Neural cell (in vitro differentiated cells): ENCODE measurements at regions not wholly inside any gene's neighbourhood (a gene's known extent, or its start where the extent isn't known, plus 50 kb on each side); places are given as distances from the start of the nearest gene placed in this dataset.

Experiments used
- H2AFZ ChIP-seq: fragments of 200-600, 300-800 bp; sonication (generic), shearing (Covaris generic); 2 replicates; pipeline ENCODE4 v1.6.0; 2014; ENCODE audit warnings: low read depth, mild to moderate bottlenecking, antibody characterized with exemption, low read length, moderate library complexity
- H3F3A ChIP-seq: fragments of 200-600 bp; shearing (Covaris generic); 2 replicates; pipeline ENCODE4 v1.6.1; 2016; ENCODE audit warnings: mild to moderate bottlenecking, moderate library complexity, mixed read lengths, antibody characterized with exemption, low read length; ENCODE audit not compliant: insufficient read depth, poor library complexity, severe bottlenecking
- H3K27ac ChIP-seq: fragments of 200-600, 300-800 bp; sonication (generic), shearing (Covaris generic); 2 replicates; pipeline ENCODE4 v1.5.1; 2014; ENCODE audit warnings: mild to moderate bottlenecking, low read length, moderate library complexity
- H3K27me3 ChIP-seq: fragments of 300-800, 200-600 bp; sonication (generic), shearing (Covaris generic); 2 replicates; pipeline ENCODE4 v1.6.0; 2014; ENCODE audit warnings: mild to moderate bottlenecking, low read depth, low read length, moderate library complexity; ENCODE audit not compliant: insufficient read depth
- H3K36me3 ChIP-seq: fragments of 300-800, 200-600 bp; sonication (generic), shearing (Covaris generic); 2 replicates; pipeline ENCODE4 v1.5.1; 2014; ENCODE audit warnings: mild to moderate bottlenecking, antibody characterized with exemption, low read length, moderate library complexity; ENCODE audit not compliant: insufficient read depth
- H3K4me2 ChIP-seq: fragments of 300-800, 200-600 bp; sonication (generic), shearing (Covaris generic); 2 replicates; pipeline ENCODE4 v1.6.0; 2014; ENCODE audit warnings: mild to moderate bottlenecking, low read length
- H3K4me3 ChIP-seq: fragments of 300-800, 200-600 bp; sonication (generic), shearing (Covaris generic); 2 replicates; pipeline ENCODE4 v1.5.1; 2014; ENCODE audit warnings: mild to moderate bottlenecking, low read length, moderate library complexity
- H3K79me2 ChIP-seq: fragments of 200-600 bp; shearing (Covaris generic); replicated peaks from 2 replicates; pipeline ENCODE4 v1.6.0; 2014; ENCODE audit warnings: mild to moderate bottlenecking, low read length, moderate library complexity; ENCODE audit not compliant: insufficient read depth
- H3K9ac ChIP-seq: fragments of 300-800, 200-600 bp; sonication (generic), shearing (Covaris generic); 2 replicates; pipeline ENCODE4 v1.6.1; 2016; ENCODE audit warnings: mild to moderate bottlenecking, low read length, mixed read lengths
- H3K9me2 ChIP-seq: fragments of 200-600 bp; shearing (Covaris generic); 2 replicates; pipeline ENCODE4 v1.6.1; 2016; ENCODE audit warnings: mild to moderate bottlenecking, low read length, mixed read lengths; ENCODE audit not compliant: insufficient read depth
- H3K9me3 ChIP-seq: fragments of 200-600, 300-800 bp; sonication (generic), shearing (Covaris generic); 2 replicates; pipeline ENCODE4 v1.6.1; 2016; ENCODE audit warnings: mild to moderate bottlenecking, mixed run types, low read length, moderate library complexity, mixed read lengths
- H4K20me1 ChIP-seq: fragments of 200-600 bp; shearing (Covaris generic); 2 replicates; pipeline ENCODE4 v1.6.1; 2016; ENCODE audit warnings: mild to moderate bottlenecking, mixed run types; ENCODE audit not compliant: insufficient read depth
- EP300 ChIP-seq: fragments of 450-650 bp; conservative IDR thresholded peaks from 2 replicates; pipeline ENCODE4 v1.6.1; 2014; ENCODE audit warnings: antibody characterized with exemption, mild to moderate bottlenecking, moderate library complexity; ENCODE audit not compliant: poor library complexity, severe bottlenecking
- EZH2 ChIP-seq: fragments of 200-600, 300-800 bp; shearing (Covaris generic), sonication (generic); IDR thresholded peaks from 2 replicates; pipeline ENCODE4 v1.6.1; 2014; ENCODE audit warnings: antibody characterized with exemption, low read length, borderline replicate concordance, mild to moderate bottlenecking; ENCODE audit not compliant: insufficient read depth, poor library complexity, severe bottlenecking
- MXI1 ChIP-seq: fragments of 450-650 bp; conservative IDR thresholded peaks from 2 replicates; pipeline ENCODE4 v1.6.1; 2014; ENCODE audit warnings: antibody characterized with exemption, mild to moderate bottlenecking; ENCODE audit not compliant: poor library complexity, severe bottlenecking
- POLR2AphosphoS5 ChIP-seq: IDR thresholded peaks from 2 replicates; pipeline ENCODE4 v1.6.1; 2012
- RAD21 ChIP-seq: fragments of 450-650 bp; conservative IDR thresholded peaks from 2 replicates; pipeline ENCODE4 v1.6.1; 2014; ENCODE audit warnings: antibody characterized with exemption, mild to moderate bottlenecking, moderate library complexity
- SMC3 ChIP-seq: fragments of 450-650 bp; conservative IDR thresholded peaks from 2 replicates; pipeline ENCODE4 v1.6.1; 2014; ENCODE audit warnings: antibody characterized with exemption, mild to moderate bottlenecking, moderate library complexity; ENCODE audit not compliant: poor library complexity
- TAF1 ChIP-seq: IDR thresholded peaks from 2 replicates; pipeline ENCODE4 v1.6.1; 2012; ENCODE audit warnings: low read depth
- TF ChIP-seq, protein P1 (sequence below): IDR thresholded peaks from 2 replicates; pipeline ENCODE4 v1.6.1; 2012; ENCODE audit warnings: borderline replicate concordance
- TF ChIP-seq, protein P2 (sequence below): fragments of 450-650 bp; IDR thresholded peaks from 2 replicates; pipeline ENCODE4 v1.5.1; 2014; ENCODE audit warnings: antibody characterized with exemption, mild to moderate bottlenecking, moderate library complexity; ENCODE audit not compliant: poor library complexity, severe bottlenecking

DNA sequence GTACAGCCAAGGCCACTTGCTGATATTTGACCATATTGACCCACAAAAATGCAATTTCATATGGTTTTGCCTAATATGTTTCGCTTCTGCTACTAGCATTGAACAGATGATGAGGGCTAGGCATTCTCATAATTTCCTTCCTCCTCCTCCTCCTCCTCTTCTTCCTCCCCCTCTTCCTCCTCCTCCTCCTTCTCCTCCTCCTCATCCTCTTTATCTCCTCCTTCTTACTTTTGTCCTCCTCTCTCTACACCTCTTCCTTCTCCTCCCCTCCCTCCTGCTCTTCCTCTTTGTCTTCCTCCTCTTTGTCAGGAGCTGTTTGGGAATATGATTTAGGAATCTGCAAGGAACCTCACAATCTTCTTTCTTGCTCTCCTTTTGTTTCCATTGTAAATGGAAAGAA, 133.9 kb upstream of the CELF2 start:
- TF ChIP-seq MXI1 = no peak
- no peak for TF ChIP-seq SMC3
- TF ChIP-seq POLR2AphosphoS5 = no peak
- TF ChIP-seq TAF1 = no peak
- TF ChIP-seq, protein P1, sequence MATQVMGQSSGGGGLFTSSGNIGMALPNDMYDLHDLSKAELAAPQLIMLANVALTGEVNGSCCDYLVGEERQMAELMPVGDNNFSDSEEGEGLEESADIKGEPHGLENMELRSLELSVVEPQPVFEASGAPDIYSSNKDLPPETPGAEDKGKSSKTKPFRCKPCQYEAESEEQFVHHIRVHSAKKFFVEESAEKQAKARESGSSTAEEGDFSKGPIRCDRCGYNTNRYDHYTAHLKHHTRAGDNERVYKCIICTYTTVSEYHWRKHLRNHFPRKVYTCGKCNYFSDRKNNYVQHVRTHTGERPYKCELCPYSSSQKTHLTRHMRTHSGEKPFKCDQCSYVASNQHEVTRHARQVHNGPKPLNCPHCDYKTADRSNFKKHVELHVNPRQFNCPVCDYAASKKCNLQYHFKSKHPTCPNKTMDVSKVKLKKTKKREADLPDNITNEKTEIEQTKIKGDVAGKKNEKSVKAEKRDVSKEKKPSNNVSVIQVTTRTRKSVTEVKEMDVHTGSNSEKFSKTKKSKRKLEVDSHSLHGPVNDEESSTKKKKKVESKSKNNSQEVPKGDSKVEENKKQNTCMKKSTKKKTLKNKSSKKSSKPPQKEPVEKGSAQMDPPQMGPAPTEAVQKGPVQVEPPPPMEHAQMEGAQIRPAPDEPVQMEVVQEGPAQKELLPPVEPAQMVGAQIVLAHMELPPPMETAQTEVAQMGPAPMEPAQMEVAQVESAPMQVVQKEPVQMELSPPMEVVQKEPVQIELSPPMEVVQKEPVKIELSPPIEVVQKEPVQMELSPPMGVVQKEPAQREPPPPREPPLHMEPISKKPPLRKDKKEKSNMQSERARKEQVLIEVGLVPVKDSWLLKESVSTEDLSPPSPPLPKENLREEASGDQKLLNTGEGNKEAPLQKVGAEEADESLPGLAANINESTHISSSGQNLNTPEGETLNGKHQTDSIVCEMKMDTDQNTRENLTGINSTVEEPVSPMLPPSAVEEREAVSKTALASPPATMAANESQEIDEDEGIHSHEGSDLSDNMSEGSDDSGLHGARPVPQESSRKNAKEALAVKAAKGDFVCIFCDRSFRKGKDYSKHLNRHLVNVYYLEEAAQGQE = no peak
- TF ChIP-seq, protein P2, sequence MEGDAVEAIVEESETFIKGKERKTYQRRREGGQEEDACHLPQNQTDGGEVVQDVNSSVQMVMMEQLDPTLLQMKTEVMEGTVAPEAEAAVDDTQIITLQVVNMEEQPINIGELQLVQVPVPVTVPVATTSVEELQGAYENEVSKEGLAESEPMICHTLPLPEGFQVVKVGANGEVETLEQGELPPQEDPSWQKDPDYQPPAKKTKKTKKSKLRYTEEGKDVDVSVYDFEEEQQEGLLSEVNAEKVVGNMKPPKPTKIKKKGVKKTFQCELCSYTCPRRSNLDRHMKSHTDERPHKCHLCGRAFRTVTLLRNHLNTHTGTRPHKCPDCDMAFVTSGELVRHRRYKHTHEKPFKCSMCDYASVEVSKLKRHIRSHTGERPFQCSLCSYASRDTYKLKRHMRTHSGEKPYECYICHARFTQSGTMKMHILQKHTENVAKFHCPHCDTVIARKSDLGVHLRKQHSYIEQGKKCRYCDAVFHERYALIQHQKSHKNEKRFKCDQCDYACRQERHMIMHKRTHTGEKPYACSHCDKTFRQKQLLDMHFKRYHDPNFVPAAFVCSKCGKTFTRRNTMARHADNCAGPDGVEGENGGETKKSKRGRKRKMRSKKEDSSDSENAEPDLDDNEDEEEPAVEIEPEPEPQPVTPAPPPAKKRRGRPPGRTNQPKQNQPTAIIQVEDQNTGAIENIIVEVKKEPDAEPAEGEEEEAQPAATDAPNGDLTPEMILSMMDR = no peak
- TF ChIP-seq EP300 = no peak
- TF ChIP-seq RAD21 = no peak
- no peak for TF ChIP-seq EZH2
- Histone ChIP-seq H3F3A (no peaks in the 10 kb centered on the region), H3K4me3 (no peak overlapping the region)

DNA sequence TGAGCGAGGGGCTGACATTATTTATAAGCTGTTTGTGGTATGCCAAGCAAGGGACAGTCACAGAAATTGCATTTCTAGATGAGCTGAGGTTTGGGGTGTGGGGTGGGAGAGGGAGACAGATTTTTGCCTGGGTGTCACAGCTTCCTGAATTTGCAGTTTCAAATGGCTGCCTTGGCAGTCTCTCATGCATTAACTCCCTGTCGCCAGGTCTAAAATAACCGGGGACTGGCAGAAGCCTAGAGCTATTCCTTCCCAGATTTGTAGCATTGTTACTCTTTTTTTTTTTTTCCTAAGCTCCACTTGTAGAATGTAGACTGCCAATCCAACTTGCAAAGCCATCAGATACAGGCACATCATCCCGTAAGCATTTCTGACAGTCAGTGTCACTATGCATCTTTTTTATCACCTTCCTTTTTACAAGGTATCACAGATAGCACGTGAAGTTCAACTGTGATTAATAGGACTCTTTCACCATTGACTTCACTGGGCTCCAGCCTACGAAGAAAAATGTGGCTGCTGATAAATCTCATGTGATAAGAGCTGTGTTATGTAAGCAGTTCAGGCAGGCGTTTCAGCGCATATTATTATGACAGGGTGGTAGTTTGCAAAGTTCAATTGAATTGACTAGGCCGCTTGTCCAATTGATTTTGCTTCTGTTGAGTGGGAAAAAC, 130.7 kb upstream of the CELF2 start:
- no peak overlapping the region for H3K4me2 ChIP-seq
- H3K79me2 ChIP-seq = no peaks in the 10 kb centered on the region
- no peaks in the 10 kb centered on the region for H4K20me1 ChIP-seq
- peaks cover 4% of the 10 kb centered on the region for H3K9me3 ChIP-seq
- H3K27ac ChIP-seq = no peak overlapping the region
- H3K36me3 ChIP-seq = no peaks in the 10 kb centered on the region
- H3K27me3 ChIP-seq = no peaks in the 10 kb centered on the region
- TF ChIP-seq RAD21 (no peak), POLR2AphosphoS5 (peak; percentile 33)
- no peaks in the 10 kb centered on the region for H3F3A ChIP-seq
- no peak overlapping the region for H3K9ac ChIP-seq
- no peak overlapping the region for H3K4me3 ChIP-seq
- no peak overlapping the region for H2AFZ ChIP-seq
- H3K9me2 ChIP-seq = no peaks in the 10 kb centered on the region

More for the DNA sequence above, 133.9 kb upstream of the CELF2 start:
- H3K36me3 ChIP-seq = no peaks in the 10 kb centered on the region
- H2AFZ ChIP-seq = no peak overlapping the region
- no peaks in the 10 kb centered on the region for H3K9me2 ChIP-seq
- H3K4me2 ChIP-seq = no peak overlapping the region
- peaks cover 4% of the 10 kb centered on the region for H3K9me3 ChIP-seq
- H3K27ac ChIP-seq = no peak overlapping the region
- H4K20me1 ChIP-seq = no peaks in the 10 kb centered on the region
- H3K79me2 ChIP-seq = no peaks in the 10 kb centered on the region
- no peaks in the 10 kb centered on the region for H3K27me3 ChIP-seq
- H3K9ac ChIP-seq = no peak overlapping the region
